HG03521 (cell line): ENCODE measurements at regions not wholly inside any gene's neighbourhood (a gene's known extent, or its start where the extent isn't known, plus 50 kb on each side); places are given as distances from the start of the nearest gene placed in this dataset.

Source experiments
- ATAC-seq: cut with Tn5 transposase; IDR thresholded peaks from one replicate; pipeline ENCODE4 v1.9.1; 2021; ENCODE audit warnings: mild to moderate bottlenecking, moderate library complexity; ENCODE audit not compliant: unreplicated experiment

DNA sequence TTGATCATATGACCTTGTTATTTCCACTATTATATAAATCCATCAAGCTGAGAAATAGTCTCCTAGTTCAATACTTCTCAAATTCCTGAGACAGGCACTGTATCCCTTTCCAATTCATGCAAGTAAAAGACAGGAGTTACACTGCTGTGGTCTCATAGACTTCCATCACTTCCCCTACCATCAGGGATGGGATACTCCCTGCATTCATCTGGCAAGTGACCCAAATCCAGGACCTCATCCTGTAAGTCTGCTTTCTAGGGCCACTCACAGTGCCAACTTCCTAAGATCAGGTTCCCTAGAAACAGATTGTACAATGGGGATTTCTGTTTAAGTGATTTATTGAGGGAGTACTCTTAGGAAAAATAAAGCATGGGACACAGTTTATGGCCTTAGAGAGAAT, 424.0 kb upstream of the CDH7 start:
- ATAC-seq = no peak

DNA sequence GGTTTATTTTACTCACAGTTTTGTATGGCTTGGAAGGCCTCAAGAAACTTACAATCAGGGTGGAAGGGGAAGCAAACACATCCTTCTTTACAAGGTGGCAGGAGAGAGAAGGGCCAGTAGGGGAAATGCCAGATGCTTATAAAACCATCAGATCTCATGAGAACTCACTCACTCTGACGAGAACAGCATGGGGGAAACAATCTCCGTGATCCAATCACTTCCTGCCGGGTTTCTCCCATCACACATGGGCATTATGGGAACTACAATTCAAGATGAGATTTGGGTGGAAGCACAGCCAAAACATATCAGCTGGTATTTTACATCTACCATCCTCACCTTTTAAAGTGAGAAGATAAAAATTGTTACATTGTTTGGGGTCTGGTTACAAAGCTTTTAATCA, 427.9 kb upstream of the CDH7 start:
- ATAC-seq = no peak

GRCh38 chr18:65298422-65298821, 452.4 kb upstream of the CDH7 start:
- ATAC-seq = no peak

- no peak for ATAC-seq
Measured at GRCh38 chr18:65288908-65289307, 461.9 kb upstream of the CDH7 start.

GRCh38 chr18:65287652-65288051, 463.2 kb upstream of the CDH7 start:
- ATAC-seq = no peak

GRCh38 chr18:65282096-65282495, 468.7 kb upstream of the CDH7 start:
- ATAC-seq = no peak

- ATAC-seq = no peak
Measured at GRCh38 chr18:65279668-65280305, 471.0 kb upstream of the CDH7 start.

GRCh38 chr18:65278939-65279667, 471.7 kb upstream of the CDH7 start:
- ATAC-seq = no peak

GRCh38 chr18:65269375-65269774, 481.4 kb upstream of the CDH7 start:
- no peak for ATAC-seq

DNA sequence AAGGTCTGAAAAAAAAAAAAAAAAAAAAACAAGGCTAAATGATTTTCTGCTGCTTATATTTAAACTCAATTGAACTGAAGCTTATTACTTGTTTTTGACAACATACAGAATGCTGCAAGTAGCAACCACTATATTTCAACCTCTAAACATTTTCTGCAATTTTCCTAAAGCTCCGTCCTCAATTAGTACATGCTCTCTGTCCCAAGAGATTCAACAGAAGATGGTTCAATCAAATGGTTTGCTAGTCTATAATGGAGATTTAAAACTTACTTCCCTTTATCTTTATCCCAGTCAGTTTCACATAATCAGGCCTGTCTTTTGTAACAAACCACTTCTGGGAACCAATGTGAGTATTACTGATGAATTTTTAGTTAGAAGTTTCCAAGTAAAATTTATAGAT, 485.1 kb upstream of the CDH7 start:
- ATAC-seq = no peak

- ATAC-seq = no peak
Measured at GRCh38 chr18:65260030-65260429, 490.8 kb upstream of the CDH7 start.

- ATAC-seq = no peak
Measured at GRCh38 chr18:65259403-65259802, 491.4 kb upstream of the CDH7 start.

- ATAC-seq = no peak
Measured at GRCh38 chr18:65257149-65257548, 493.7 kb upstream of the CDH7 start.

GRCh38 chr18:65255417-65255816, 495.4 kb upstream of the CDH7 start:
- ATAC-seq = no peak

GRCh38 chr18:65239787-65240186, 511.0 kb upstream of the CDH7 start:
- ATAC-seq = no peak

- no peak for ATAC-seq
Measured at GRCh38 chr18:65235966-65236624, 514.7 kb upstream of the CDH7 start.

GRCh38 chr18:65230311-65230710, 520.5 kb upstream of the CDH7 start:
- ATAC-seq = no peak

GRCh38 chr18:65227970-65228369, 522.8 kb upstream of the CDH7 start:
- ATAC-seq = no peak

DNA sequence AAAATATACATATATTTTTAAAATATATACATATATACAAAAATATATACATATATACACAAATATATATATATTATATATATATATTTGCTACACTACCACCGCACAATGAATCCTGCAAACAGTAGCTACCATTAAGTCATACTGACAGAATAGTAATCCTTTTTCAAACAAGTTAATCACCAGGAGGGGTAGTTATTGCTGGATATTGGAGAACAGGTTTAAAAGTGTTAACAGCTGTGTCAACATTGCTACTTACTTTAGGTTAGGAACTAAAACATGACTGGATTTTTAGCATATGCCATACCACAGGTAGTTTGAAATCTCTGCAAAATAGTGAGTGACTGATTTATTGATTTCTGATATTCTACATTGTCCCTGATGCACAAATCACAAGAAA, 529.1 kb upstream of the CDH7 start:
- no peak for ATAC-seq

GRCh38 chr18:65221115-65221514, 529.7 kb upstream of the CDH7 start:
- no peak for ATAC-seq

DNA sequence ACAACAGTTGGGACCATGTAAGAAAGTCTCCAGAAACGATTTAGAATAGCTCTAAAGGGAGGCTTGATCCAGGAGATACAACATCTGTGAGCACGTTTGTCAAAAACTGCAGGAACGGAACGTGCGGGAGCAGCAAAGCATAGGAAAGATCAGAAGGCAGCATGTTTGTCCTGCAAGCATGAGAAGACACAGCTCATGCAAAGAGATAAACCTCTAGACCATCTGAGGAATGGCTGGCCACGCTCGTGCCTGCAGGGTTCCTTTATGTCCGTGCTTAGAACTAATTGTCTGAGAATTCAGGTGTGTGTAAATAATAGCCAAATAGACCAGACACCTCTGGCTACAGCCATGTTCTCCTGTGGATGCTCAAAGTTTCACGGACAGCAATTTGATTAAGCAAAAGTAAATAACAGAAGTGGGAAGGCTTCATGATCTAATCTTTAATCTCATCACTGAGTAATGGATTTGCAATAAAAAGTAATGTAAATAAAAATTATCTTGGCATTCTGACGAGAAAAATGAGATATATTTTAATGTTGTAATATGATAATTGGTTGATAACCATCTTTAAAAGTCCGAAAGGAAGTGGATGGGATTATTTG, 534.8 kb upstream of the CDH7 start:
- no peak for ATAC-seq

DNA sequence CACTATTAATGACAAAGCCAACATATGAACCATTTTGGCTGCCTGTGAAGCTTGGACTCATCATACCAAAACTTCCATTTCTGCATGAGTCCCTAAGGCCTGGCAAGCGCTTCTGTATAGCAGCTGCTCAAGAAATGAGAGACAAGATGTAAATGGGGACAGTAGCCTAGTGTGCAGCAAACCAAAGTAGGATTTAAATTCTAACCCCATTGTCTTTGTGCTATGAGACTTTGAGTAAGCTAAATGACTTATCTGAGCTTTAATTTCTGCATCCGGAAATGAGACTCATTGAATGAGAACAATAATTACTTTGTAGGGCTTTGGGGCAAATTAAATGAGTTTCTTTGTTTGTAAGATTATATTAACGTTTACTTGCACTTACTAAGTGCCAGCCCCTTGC, 536.4 kb upstream of the CDH7 start:
- no peak for ATAC-seq
